Testis (tissue), 2 donors: ENCODE measurements at regions not wholly inside any gene's neighbourhood (a gene's known extent, or its start where the extent isn't known, plus 50 kb on each side); places are given as distances from the start of the nearest gene placed in this dataset.

Experiments
- CTCF ChIP-seq, 3 experiments: fragments of 450-650 bp in 2 of 3; fragments of 200-600 bp in 1 of 3; sonication (generic) in 1 of 3; IDR thresholded peaks; one replicate each; pipeline ENCODE4 v1.5.1; 2016 to 2019; ENCODE audit warnings: antibody characterized with exemption in 3 of 3, mild to moderate bottlenecking in 2 of 3, moderate library complexity in 1 of 3
- POLR2A ChIP-seq: fragments of 450-650 bp; IDR thresholded peaks from one replicate; pipeline ENCODE4 v1.6.1; 2017; ENCODE audit warnings: antibody characterized with exemption, mild to moderate bottlenecking, moderate library complexity

GRCh38 chr6:19083801-19084200, 696.7 kb downstream of the RNF144B start:
- TF ChIP-seq CTCF (IDR thresholded peaks at IDR 0.05) (no peak), POLR2A (no peak)
